Ishikawa (cell line): ENCODE measurements at regions not wholly inside any gene's neighbourhood (a gene's known extent, or its start where the extent isn't known, plus 50 kb on each side); places are given as distances from the start of the nearest gene placed in this dataset.

Experiments
- MAX ChIP-seq: IDR thresholded peaks from 2 replicates; pipeline ENCODE4 v1.6.1; 2012
- NFIC ChIP-seq: IDR thresholded peaks from 2 replicates; pipeline ENCODE4 v1.6.1; 2012
- REST ChIP-seq: IDR thresholded peaks from 2 replicates; pipeline ENCODE4 v1.6.1; 2012; ENCODE audit warnings: low read depth, mild to moderate bottlenecking
- TAF1 ChIP-seq: IDR thresholded peaks from 2 replicates; pipeline ENCODE4 v1.6.1; 2012; ENCODE audit warnings: low read depth, mild to moderate bottlenecking
- TCF12 ChIP-seq: IDR thresholded peaks from 2 replicates; pipeline ENCODE4 v1.6.1; 2012; ENCODE audit warnings: low read depth
- TEAD4 ChIP-seq: IDR thresholded peaks from 2 replicates; pipeline ENCODE4 v1.6.1; 2012
- YY1 ChIP-seq: IDR thresholded peaks from 2 replicates; pipeline ENCODE4 v1.6.1; 2012; ENCODE audit warnings: low read depth

DNA sequence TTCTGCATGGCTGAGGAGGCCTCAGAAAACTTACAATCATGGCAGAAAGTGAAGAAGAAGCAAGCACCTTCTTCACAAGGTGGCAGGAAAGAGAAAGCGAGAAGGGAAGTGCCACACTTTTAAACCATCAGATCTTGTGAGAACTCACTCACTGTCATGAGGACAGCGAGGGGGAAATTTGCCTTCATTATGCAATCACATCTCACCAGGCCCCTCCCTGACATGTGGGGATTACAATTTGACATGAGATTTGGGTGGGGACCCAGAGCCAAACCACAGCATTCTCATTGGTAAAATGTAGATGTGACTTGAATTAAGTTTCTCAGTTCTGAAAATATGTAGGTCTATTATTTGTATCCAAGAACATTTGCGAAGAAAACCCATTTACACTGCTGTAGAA lies 854.8 kb downstream of the EPHA4 start:
- TF ChIP-seq NFIC (no peak), MAX (no peak), REST (no peak), YY1 (no peak), TCF12 (no peak), TEAD4 (no peak), TAF1 (no peak)
